ENCODE measurements at regions not wholly inside any gene's neighbourhood (a gene's known extent, or its start where the extent isn't known, plus 50 kb on each side); places are given as distances from the start of the nearest gene placed in this dataset.

- no peak overlapping the region for H3K4me3 ChIP-seq (ENCODE audit: low read length)
- no peak overlapping the region for H3K27ac ChIP-seq (ENCODE audit: low read length)
- H3K9ac ChIP-seq (ENCODE audit: low read length): no peak overlapping the region
- H3K4me2 ChIP-seq (ENCODE audit: low read length): no peak overlapping the region
- no peaks in the 10 kb centered on the region for H3K4me1 ChIP-seq (ENCODE audit: low read length)
- TF ChIP-seq EZH2phosphoT487 (IDR thresholded peaks at IDR 0.05; ENCODE audit: low read depth) (no peak), CTCF (IDR thresholded peaks at IDR 0.05; ENCODE audit: low read depth, low read length) (no peak)
- H4K20me1 ChIP-seq (ENCODE audit: insufficient read depth, low read length): no peaks in the 10 kb centered on the region
- H3K36me3 ChIP-seq (replicated peaks; ENCODE audit: low read depth, low read length): no peaks in the 10 kb centered on the region
- H3K79me2 ChIP-seq (ENCODE audit: low read length): no peaks in the 10 kb centered on the region
- H3K27me3 ChIP-seq (ENCODE audit: low read depth, low read length): no peaks in the 10 kb centered on the region
- no peaks in the 10 kb centered on the region for H3K9me3 ChIP-seq (ENCODE audit: insufficient read depth, low read length)
- no peak overlapping the region for H2AFZ ChIP-seq (ENCODE audit: low read depth, low read length)
These were observed 373.4 kb downstream of the JRKL start for GRCh38 chr11:96763244-96763643.

- no peaks in the 10 kb centered on the region for H3K36me3 ChIP-seq (replicated peaks; ENCODE audit: low read depth, low read length)
- H3K27me3 ChIP-seq (ENCODE audit: low read depth, low read length): no peaks in the 10 kb centered on the region
- H4K20me1 ChIP-seq (ENCODE audit: insufficient read depth, low read length): no peaks in the 10 kb centered on the region
- H3K4me2 ChIP-seq (ENCODE audit: low read length): no peak overlapping the region
- H3K9me3 ChIP-seq (ENCODE audit: insufficient read depth, low read length): no peaks in the 10 kb centered on the region
- H3K79me2 ChIP-seq (ENCODE audit: low read length): no peaks in the 10 kb centered on the region
- no peak overlapping the region for H3K9ac ChIP-seq (ENCODE audit: low read length)
- no peak overlapping the region for H3K4me3 ChIP-seq (ENCODE audit: low read length)
- H3K27ac ChIP-seq (ENCODE audit: low read length): no peak overlapping the region
- H3K4me1 ChIP-seq (ENCODE audit: low read length): no peaks in the 10 kb centered on the region
- no peak overlapping the region for H2AFZ ChIP-seq (ENCODE audit: low read depth, low read length)
- TF ChIP-seq EZH2phosphoT487 (IDR thresholded peaks at IDR 0.05; ENCODE audit: low read depth): no peak
- TF ChIP-seq CTCF (IDR thresholded peaks at IDR 0.05; ENCODE audit: low read depth, low read length): no peak
These were observed 388.5 kb downstream of the JRKL start for GRCh38 chr11:96778272-96778671.

- H3K4me1 ChIP-seq (ENCODE audit: low read length): no peaks in the 10 kb centered on the region
- no peaks in the 10 kb centered on the region for H3K36me3 ChIP-seq (replicated peaks; ENCODE audit: low read depth, low read length)
- no peak overlapping the region for H3K9ac ChIP-seq (ENCODE audit: low read length)
- no peak overlapping the region for H3K27ac ChIP-seq (ENCODE audit: low read length)
- no peak overlapping the region for H2AFZ ChIP-seq (ENCODE audit: low read depth, low read length)
- no peaks in the 10 kb centered on the region for H3K79me2 ChIP-seq (ENCODE audit: low read length)
- H3K4me2 ChIP-seq (ENCODE audit: low read length): no peak overlapping the region
- no peaks in the 10 kb centered on the region for H3K9me3 ChIP-seq (ENCODE audit: insufficient read depth, low read length)
- no peaks in the 10 kb centered on the region for H3K27me3 ChIP-seq (ENCODE audit: low read depth, low read length)
- no peak overlapping the region for H3K4me3 ChIP-seq (ENCODE audit: low read length)
- no peaks in the 10 kb centered on the region for H4K20me1 ChIP-seq (ENCODE audit: insufficient read depth, low read length)
- TF ChIP-seq EZH2phosphoT487 (IDR thresholded peaks at IDR 0.05; ENCODE audit: low read depth): no peak
- no peak for TF ChIP-seq CTCF (IDR thresholded peaks at IDR 0.05; ENCODE audit: low read depth, low read length)
These were observed 389.2 kb downstream of the JRKL start for GRCh38 chr11:96779030-96779429.

GRCh38 chr11:96781082-96781481 is 391.3 kb downstream of the JRKL start:
- Histone ChIP-seq H3K4me3 (ENCODE audit: low read length) (no peak overlapping the region), H2AFZ (ENCODE audit: low read depth, low read length) (no peak overlapping the region)

More at GRCh38 chr11:96781082-96781481, 391.3 kb downstream of the JRKL start:
- Histone ChIP-seq H3K79me2 (ENCODE audit: low read length) (no peaks in the 10 kb centered on the region), H3K9ac (ENCODE audit: low read length) (no peak overlapping the region), H3K4me1 (ENCODE audit: low read length) (no peaks in the 10 kb centered on the region), H3K9me3 (ENCODE audit: insufficient read depth, low read length) (no peaks in the 10 kb centered on the region), H3K4me2 (ENCODE audit: low read length) (no peak overlapping the region), H3K27me3 (ENCODE audit: low read depth, low read length) (no peaks in the 10 kb centered on the region), H4K20me1 (ENCODE audit: insufficient read depth, low read length) (no peaks in the 10 kb centered on the region), H3K27ac (ENCODE audit: low read length) (no peak overlapping the region), H3K36me3 (replicated peaks; ENCODE audit: low read depth, low read length) (no peaks in the 10 kb centered on the region)
- TF ChIP-seq EZH2phosphoT487 (IDR thresholded peaks at IDR 0.05; ENCODE audit: low read depth) (no peak), CTCF (IDR thresholded peaks at IDR 0.05; ENCODE audit: low read depth, low read length) (no peak)

All from OCI-LY3 (cell line).